HTR-8/SVneo (cell line): ENCODE measurements at regions not wholly inside any gene's neighbourhood (a gene's known extent, or its start where the extent isn't known, plus 50 kb on each side); places are given as distances from the start of the nearest gene placed in this dataset.
"Not testable (repeated sequence)": the region's sequence is repeated elsewhere in the genome, so short reads cannot be mapped to it uniquely, and the experiment has no call there.

Experiments
- DNase-seq: peaks from one replicate; pipeline ENCODE4 v3.0.0; 2011; ENCODE audit warnings: low spot score, mixed read lengths; ENCODE audit not compliant: insufficient read length
- FAIRE-seq: peaks from 2 replicates; lab custom pipeline; 2011; peaks lifted over from hg19 to GRCh38; lab: Jason Lieb, UNC

DNA sequence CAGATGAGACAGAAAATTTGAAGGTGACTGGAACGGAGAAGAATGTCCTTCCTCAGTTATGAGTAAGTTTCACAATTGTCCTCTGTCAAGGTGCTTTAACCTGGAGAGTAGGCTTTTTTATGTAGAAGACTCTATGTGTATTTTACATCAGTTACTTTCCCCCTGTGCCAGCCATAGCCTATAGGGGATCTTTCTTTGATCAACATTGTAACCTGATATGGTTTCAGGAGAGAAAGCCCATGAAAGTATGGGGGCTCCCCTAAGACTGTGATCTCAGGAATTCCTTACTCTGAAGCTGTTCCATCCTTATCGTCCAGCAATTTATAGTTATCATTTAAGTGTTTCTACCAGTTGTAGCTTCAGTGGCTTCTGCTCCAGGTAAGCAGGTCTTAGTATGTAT is 1076.3 kb upstream of the EPHA6 start:
- DNase-seq (no peak), FAIRE-seq (no peak)

GRCh38 chr3:95744896-95745295 is 1069.5 kb upstream of the EPHA6 start:
- not testable (repeated sequence) for FAIRE-seq, DNase-seq

DNA sequence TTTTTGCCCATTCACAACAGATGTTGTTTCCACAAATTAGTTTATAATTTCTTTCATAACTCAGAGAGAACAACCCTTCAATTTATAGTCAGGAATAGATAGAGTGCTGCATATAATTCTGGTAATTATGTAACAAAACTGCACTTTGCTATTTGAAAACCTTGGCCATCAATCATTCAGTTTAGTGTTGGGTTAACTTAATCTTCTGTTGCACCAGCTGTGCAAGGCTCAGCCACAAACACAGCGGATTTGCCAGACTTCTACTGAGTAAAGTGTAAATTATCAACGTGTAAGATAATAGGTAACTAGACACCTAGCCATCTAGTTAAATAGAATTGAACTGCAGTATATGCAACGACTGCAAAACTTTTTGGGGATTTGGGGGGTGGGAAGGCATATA is 1064.3 kb upstream of the EPHA6 start:
- no peak for DNase-seq
- FAIRE-seq: no peak

GRCh38 chr3:95751509-95751908 is 1062.9 kb upstream of the EPHA6 start:
- no peak for FAIRE-seq
- DNase-seq: no peak

DNA sequence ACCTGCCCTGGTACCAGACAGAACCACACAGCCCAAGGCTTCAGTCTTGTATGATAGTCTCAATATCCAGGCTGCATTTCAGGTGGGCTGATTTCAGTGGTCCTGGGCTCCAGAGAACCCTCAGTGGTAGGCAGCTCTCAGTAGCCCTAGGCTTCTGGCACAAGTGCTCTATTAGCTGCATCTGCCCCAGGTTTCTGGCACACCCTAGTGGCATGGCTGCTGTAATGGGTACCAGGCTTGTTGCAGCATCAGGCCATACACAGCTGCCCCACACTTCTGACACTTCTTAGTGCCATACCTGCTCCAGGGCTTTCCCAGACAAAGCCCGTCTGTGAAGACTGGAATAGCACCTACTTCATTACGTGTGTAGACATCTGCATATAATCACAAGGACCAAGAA is 1062.2 kb upstream of the EPHA6 start:
- FAIRE-seq: no peak
- DNase-seq: no peak

DNA sequence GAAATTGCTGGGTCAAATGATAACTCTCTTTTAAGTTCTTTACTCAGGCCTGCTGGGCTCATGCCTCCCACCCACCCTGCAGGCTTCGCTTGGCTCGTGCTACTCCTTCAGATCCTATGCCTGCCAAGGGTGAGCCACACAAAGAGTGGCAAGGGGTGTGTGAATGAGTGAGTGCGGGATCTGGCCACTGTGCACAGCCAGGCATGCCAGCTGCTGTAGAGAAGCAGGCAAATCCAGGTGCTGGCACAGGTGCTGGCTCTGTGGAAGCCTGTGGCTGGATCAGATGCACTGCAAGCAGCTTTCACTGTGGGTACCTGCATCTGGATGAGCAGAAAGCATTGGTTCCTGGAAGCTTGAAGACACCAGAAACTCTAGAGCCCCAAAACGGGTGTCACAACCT is 1055.7 kb upstream of the EPHA6 start:
- DNase-seq: no peak
- FAIRE-seq: no peak

DNA sequence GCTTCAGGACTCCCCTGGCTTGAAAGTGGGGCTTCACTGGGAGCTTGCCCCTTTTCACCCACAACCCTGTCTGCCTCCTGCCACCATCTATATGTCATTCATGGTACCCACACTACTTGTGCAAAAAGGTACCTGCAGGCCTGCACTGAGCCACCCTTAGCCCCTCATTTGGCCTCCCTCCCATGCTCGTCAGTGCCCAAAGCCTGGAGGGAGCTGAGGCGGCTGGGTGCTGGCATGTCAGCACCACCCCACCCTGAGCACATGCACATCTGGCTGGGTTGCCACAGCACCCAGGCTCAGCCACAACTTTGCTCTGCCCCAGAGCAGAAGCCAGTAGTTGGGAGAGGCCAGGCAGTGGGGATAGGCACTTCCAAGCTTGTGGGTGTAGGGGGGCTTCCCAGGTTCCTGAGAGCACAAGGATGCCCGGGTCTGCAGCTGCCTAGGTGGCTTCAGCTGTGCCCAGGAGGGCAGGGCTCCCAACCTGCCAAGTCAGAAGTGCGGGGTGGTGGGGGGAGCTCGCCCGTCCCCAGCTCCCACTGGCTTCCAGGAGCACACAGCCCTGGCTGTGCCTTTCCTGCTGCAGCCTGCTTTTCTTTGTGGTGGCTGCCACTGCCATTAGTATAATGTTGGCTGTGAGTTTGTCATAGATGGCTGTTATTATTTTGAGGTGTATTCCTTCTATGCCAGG is 1054.6 kb upstream of the EPHA6 start:
- DNase-seq (no peak), FAIRE-seq (no peak)

DNA sequence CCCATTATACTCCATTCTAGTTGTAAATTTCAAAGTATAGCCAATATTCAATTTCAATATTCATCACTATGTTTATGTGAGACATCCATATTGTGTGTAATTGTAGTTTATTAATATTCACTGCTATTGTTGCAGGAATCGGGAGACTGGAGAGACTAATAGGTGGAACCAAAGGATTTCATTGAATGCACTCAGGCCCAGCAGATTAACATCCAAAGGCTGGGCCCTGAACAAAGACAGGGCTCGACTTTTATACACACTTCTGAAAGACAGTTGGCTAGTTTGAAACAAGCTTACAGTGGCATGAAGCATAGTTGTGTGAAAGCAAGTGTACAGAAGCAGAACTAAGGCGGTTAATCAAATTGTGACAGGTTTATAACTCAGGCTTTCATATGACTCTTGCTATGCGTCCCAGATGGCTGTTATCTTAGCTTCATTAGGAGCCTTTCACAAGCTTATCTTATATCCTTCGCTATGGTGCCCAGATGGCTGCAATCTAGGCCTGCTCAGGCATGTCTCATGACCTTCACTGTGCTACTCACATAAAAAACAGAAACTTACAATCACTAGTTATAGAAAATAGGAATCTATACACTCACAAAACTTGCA is 1038.8 kb upstream of the EPHA6 start:
- DNase-seq: no peak
- FAIRE-seq: no peak

- DNase-seq (no peak), FAIRE-seq (no peak)
Observed at GRCh38 chr3:95781598-95781997, 1032.8 kb upstream of the EPHA6 start.

GRCh38 chr3:95789111-95789510 is 1025.3 kb upstream of the EPHA6 start:
- DNase-seq (no peak), FAIRE-seq (no peak)

DNA sequence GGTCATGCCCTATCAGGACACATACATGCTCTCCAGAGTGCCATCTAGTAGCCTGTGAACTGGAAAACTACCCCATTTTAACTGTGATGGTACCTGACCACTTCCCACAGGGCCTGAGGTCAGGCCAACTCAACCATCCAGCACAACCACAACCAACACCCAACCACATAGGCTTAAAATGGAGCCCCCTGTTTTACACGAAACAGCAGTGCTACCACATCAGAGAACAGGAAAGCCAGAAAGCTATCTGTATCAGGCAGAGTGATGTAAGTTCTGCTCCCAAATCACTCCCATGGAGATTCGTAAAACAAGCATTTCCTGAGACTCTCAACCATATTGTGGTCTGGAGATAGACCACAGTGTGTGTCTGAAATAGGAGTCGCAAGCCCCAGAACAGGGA is 1017.3 kb upstream of the EPHA6 start:
- DNase-seq: no peak
- no peak for FAIRE-seq

DNA sequence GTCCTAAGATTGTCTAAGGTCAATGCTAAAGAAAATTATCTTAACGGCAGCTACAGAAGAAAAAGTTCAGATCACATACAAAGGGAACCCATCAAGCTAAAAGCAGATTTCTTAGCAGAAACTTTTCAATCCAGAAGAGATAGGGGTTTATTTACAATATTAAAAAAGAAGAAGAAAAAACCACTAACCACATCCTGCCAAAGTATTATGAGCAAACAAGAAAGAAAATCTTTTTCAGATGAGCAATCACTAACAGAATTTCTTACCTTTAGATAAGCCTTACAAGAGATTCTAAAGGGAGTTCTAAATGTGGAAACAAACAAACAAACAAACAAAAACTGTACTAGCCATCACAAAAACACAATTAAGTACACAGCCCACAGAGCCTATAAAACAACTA is 1015.8 kb upstream of the EPHA6 start:
- DNase-seq (no peak), FAIRE-seq (no peak)

DNA sequence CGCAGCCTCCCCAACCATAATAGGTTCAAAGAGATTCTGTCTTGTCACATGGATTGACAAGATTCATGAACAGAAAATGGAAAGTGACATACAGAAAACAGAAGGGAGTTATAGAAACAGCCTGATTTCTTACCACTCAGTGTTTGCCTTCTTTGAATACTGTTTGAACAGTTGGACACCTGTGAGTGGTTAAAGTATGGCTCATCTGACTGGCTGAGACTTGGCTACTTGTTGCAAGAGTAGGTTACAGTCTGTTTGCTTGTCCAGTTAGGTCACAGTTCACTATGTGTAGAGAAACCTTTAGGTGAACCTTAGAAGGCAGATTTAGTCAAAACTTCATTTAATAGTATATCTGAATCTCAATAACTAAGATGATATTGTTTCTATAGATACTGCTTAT is 1003.9 kb upstream of the EPHA6 start:
- no peak for FAIRE-seq
- no peak for DNase-seq

GRCh38 chr3:95813244-95813643 is 1001.1 kb upstream of the EPHA6 start:
- FAIRE-seq: no peak
- DNase-seq: no peak

DNA sequence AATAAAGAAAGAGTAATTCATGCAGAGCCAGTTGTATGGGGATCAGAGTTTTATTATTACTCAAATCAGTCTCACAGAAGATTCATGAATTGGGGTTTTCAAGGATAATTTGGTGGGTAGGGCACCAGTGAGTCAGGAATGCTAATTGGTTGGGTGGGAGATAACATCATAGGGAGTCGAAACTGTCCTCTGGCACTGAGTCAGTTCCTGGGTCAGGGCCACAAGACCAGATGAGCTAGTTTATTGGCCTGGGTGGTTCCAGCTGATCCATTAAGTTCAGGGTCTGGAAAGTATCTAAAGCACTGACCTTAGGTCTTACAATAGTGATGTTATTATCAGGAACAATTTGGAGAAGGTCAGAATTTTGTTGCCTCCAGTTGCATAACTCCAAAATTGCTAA is 998.6 kb upstream of the EPHA6 start:
- DNase-seq: no peak
- no peak for FAIRE-seq

GRCh38 chr3:95826419-95826818 is 988.0 kb upstream of the EPHA6 start:
- FAIRE-seq: no peak
- no peak for DNase-seq

- DNase-seq (no peak), FAIRE-seq (no peak)
Observed at GRCh38 chr3:95832146-95832545, 982.2 kb upstream of the EPHA6 start.

DNA sequence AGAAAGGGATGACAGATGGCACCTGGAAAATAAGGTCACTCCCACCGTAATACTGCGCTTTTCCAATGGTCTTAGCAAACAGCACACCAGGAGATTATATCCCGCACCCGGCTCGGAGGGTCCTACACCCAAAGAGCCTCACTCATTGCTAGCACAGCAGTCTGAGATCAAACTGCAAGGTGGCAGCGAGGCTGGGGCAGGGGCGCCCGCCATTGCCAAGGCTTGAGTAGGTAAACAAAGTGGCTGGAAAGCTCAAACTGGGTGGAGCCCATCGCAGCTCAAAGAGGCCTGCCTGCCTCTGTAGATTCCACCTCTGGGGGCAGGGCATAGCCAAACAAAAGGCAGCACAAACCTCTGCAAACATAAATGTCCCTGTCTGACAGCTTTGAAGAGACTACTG is 953.8 kb upstream of the EPHA6 start:
- DNase-seq, FAIRE-seq: not testable (repeated sequence)

DNA sequence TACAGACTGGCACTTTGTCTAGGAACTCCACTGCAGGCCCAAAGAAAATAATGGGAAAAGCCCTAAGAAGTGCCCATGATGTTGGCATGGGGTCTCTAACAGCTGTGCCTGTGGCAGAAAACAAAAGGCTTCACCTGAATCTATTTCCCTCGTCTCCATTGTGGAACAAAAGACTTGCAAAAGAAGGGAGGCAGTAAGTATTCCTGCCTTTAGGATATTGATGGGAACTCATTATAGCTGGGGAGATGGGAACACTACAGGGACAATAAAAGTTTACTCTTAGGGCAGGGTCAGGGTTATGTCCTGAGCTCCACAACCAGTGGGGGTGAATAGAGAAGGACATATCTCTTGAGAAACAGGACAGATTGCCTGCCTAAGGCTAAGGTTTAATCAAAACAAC is 930.6 kb upstream of the EPHA6 start:
- FAIRE-seq (no peak), DNase-seq (no peak)

DNA sequence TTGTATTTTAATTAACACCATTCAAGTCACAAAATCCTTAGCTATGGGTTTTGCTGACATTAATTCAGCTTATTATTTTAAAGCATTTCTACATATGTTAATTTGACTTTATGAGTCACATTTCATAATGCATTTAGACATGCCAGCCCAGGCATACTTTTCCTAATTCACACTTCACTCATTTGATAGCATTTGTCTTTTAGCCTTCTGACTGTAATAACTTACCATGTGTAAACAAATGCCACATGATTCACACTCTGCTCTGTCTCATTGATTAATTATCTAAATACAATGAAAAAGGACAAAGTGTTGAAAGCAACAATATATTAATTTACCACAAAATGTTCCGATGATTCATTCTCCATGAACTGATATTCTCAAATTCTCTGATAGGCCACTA is 927.8 kb upstream of the EPHA6 start:
- no peak for FAIRE-seq
- no peak for DNase-seq

- FAIRE-seq: no peak
- no peak for DNase-seq
Observed at GRCh38 chr3:95887114-95887513, 927.3 kb upstream of the EPHA6 start.

- DNase-seq (no peak), FAIRE-seq (no peak)
Observed at GRCh38 chr3:95894820-95895219, 919.6 kb upstream of the EPHA6 start.
